NOMO-1 treated with DMSO at 0.1 percent for 48 hours (cell line): ENCODE measurements at regions not wholly inside any gene's neighbourhood (a gene's known extent, or its start where the extent isn't known, plus 50 kb on each side); places are given as distances from the start of the nearest gene placed in this dataset.

ENCODE experiments used
- DNase-seq: peaks from one replicate; lab custom pipeline; 2025; ENCODE audit not compliant: unreplicated experiment; lab: John Stamatoyannopoulos, UW

DNA sequence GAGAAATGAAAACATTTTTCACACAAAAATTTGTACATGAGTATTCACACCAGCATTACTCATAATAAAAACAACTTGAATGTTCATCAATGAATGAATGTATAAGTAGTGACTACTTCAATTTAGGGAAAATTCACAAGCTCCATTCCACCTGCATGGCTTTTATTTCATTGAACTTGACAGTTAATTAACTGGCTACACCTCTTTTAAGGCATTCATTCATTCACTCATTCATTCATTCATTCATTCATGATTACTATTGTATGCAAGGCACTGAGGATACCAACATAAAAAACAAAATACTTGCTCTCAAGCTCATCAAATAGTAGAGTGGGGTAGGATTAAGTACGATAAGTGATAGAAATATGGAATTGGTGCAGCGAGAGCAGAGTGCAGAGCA is 198.3 kb upstream of the DLGAP1 start:
- DNase-seq: no peak

GRCh38 chr18:4641771-4642368 is 186.8 kb upstream of the DLGAP1 start:
- no peak for DNase-seq

DNA sequence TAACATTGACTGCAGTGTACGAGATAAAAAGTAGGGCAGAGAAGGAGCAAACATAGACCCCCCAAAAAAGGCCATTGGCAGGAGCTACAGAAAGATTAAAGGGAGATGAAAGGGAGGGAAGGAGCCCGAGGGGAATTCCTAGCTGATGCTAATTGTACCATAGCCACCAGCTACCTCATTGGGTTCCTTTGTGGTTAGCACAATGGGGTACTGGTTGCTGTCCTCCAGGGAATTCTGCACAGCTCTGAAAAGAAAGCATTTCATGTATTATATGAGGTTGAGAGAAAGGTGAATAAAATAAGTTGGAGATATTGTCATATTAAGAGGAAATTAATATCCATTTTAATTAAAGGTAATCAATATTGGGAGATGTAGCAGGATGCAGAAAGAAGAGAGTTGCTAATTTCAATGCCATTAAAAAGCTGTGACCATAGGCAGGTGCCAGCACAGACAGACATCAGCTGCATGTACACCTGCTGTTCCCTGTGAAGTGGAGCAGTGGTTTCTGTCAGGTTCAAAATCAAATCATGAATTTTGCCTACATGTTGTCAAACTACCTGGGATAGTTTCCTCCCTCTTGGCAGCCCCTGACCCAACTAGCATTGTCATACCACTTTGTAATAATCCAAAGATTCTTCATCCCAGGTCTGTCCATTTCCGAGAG is 185.4 kb upstream of the DLGAP1 start:
- DNase-seq: no peak

DNA sequence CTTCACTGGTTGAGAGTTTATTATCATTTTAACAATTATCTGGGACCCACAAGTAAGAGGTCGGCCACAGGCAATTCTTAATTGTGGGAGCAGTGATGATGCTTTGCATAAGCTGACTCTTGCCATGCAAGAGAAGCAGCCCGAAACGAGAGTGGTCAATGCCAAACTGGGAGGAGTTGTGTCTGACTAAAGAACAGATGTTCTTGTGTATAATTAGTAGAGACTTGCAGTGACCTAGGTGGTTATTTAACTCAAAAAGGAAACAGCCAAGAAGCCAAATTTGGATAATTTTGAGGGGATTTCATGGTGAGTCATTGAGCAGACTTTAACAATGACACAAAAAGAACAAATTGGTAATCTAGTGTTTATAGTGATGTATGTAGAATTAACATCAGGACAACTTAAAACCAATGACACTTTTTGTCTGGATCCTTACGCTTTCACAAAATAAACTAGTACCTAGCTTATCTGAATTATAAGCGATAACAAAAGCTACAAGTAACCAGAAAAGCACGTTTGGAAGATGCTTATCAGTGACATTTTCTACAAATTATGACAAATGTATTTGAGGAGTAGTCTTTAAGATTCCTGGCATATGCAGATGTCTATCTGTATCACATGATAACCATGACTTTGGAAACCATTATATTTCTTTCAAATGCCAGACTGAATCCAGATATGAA is 184.7 kb upstream of the DLGAP1 start:
- DNase-seq: no peak

DNA sequence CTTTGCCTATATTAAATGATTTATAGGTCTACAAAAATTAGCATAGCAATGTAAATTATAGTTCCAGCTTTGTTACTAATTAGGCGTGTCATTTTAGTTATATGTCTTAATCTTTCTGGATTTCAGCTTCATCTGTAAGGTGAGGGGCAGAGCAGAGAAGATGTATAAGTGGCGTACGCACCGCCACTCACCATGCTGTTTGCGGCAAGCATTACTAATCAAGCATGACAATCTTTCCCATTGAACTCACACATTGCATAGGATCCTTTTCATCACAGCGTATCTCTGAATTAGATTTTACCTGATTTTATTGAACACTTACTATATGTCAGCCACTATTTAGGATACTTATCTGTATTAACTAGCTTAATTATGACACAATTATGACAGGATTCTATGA is 183.6 kb upstream of the DLGAP1 start:
- DNase-seq: no peak

DNA sequence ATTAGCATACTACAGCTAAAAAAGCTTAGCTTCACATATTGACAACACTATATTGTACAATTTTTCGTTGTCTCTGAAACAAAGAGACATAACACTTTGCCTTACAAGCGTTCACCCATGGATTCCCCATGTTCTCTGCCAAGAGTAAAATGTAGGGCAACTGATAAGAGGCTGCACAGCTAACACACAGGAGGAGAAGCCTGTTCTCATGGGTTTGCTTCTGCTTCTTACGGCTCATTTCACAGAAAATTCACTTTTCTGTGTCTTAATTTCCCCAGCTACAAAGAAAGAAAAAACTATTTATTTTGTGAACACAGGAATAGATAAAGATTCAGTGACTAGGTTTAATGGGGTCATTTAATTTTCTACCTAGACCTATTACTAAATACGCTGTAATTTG is 182.8 kb upstream of the DLGAP1 start:
- no peak for DNase-seq

- DNase-seq: no peak
Measured at GRCh38 chr18:4636967-4637366, 181.9 kb upstream of the DLGAP1 start.

DNA sequence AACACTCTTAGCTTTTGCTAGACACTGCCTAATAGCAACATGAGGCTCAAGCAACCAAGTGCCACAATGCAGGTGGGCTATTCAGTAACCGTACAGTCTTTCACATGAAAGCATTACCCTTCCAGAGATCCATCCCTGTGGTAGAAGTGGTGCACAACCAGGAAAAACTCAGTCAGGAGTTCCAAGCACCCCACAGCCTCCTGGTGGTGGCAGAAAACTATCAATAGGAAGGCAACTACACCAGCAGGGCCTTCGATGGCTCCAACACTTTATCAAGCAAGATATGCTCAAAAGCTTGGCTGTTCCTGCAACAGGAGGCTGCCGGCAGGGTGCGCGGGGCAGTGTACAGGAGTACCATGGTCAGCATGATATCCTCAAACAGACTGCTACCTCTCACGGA is 176.1 kb upstream of the DLGAP1 start:
- DNase-seq: no peak

- DNase-seq: no peak
Measured at GRCh38 chr18:4605212-4605611, 150.1 kb upstream of the DLGAP1 start.

DNA sequence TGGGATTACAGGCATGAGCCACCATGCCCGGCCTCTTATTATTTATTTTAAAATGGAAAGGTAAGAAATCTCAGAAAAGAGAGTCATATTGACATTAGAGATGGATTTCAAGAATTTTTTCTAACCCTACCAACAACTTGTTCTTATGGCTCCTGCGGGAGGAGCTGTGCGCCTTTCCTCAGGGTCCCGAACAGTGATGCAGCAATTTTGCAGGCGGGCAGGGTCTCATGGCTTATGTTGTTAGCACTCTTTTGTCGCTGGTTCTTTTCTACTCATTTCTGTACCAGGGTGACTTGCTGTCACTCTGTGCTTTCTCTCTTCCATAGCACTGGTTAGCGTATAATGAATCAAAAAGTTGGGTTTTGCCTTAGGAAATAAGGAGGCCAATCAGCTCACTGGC is 148.8 kb upstream of the DLGAP1 start:
- no peak for DNase-seq

DNA sequence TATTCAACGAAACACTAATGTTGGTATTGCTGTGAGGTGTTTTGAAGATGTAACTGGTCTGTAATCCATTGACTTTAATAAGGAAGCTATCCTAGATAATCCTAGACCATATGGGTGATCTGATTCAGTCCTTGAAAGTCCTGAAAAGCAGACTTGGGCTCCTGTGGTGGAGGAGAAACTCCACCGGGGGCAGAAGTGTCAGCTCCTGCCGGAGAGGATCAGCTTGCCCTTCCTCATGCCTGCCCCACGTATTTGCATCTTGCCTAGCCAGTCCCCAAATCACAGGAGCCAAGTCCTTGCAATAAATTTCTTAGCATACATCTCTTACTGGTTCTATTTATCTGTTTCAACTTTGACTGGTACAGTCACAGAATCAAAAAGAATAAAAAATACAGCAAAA is 144.2 kb upstream of the DLGAP1 start:
- DNase-seq: no peak

DNA sequence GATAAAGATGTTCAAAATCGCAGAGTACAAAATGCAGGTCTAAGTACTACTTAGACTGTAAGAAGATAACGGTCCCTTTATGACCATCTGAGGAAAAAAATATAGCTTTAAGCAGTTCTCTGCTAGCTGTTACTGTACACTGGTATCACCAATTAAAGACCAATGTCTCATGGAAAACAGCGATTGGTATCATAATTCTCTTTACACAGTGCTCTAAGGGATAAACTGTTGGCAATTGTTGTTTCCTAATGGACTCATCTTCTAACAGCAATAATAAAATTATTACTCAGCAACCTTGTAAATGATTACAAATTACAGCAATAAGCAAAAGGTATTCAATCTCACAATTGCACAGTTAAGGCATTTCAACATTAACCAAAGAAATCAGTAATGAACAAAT is 142.2 kb upstream of the DLGAP1 start:
- DNase-seq: no peak

DNA sequence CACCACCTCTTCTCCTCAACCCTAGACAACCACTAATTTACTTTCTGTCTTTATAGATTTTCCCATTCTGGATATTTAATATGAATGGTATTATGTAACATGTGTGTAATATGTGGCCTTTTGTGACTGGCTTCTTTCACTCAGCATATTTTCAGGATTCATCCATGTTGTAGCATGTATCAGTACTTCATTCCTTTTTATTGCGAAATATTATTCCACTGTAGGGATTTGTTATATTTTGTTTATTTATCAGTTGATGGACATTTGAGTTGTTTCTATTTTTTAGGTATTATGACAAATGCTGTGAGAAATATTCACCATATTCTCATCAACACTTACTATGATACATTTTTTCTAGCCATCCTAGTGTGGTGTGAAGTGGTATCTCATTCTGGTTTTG is 138.8 kb upstream of the DLGAP1 start:
- no peak for DNase-seq

DNA sequence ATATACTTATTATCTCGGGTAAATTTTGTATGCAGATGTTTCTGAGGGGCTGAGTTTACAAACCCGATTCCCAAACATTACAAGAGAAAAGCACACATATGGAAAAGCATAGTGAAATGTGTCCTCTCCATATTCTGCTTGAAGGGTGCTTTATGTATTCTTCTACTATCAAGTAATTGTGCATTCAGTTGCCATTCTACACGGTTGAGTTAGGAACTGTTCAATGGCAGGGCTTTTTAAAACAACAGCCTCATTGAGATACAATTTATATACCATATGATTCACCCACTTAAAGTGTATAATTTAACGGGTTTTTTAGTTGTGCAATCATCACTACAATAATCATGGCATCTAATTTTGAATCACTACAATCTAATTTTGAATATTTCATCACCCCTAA is 138.4 kb upstream of the DLGAP1 start:
- no peak for DNase-seq

DNA sequence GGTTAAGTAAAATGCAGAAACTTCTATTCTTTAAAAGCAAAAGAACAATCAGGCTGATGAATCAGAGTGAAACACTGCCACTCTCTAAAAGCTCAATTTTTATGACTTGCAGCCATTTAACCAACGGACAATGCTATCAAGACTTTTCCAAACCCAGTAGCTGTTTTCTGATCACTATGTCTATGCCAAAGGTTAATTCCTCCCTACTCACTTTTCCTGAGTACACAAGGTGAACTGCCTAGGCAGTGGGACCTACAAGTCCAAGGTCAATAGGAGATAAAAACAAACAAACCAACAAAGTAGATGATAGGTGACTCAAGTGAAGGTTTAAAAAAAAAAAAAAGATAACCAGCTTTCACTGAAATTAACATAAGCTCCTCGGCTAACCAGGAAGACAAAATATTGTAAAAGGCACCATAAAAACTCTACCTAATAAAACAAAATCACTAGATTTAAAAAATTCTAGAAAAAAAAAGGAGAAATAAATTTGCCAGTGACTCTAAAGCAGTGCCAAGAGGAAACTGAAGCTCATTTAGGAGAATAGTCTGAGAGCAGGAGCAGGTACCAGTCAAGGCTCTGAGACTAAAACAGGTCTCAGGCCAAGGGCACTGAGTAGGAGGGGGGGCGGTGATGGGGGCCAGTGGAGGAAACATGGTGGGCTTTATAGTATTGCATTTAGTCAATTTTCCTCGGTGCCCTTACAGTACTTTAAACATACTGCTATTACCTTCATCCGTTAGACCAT is 134.1 kb upstream of the DLGAP1 start:
- no peak for DNase-seq

- DNase-seq: no peak
Measured at GRCh38 chr18:4587204-4587603, 132.1 kb upstream of the DLGAP1 start.

DNA sequence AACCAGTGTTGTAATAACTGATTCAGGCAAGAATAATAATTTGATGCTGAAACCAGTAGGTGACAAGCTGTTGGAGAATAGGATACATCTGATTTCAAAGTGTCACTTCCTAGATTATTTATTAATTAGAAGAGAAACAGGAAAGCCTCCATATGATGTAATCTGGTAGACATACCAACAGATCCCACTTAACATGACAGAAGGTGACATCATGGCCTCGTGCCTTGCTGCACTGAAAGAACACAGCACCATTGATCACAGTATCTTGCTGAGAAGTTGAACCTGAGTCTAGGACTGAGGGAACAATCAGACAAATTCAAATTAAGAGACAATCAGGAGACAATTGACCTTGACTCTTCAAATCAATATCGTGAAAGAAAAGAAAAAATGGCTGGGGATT is 131.6 kb upstream of the DLGAP1 start:
- no peak for DNase-seq

DNA sequence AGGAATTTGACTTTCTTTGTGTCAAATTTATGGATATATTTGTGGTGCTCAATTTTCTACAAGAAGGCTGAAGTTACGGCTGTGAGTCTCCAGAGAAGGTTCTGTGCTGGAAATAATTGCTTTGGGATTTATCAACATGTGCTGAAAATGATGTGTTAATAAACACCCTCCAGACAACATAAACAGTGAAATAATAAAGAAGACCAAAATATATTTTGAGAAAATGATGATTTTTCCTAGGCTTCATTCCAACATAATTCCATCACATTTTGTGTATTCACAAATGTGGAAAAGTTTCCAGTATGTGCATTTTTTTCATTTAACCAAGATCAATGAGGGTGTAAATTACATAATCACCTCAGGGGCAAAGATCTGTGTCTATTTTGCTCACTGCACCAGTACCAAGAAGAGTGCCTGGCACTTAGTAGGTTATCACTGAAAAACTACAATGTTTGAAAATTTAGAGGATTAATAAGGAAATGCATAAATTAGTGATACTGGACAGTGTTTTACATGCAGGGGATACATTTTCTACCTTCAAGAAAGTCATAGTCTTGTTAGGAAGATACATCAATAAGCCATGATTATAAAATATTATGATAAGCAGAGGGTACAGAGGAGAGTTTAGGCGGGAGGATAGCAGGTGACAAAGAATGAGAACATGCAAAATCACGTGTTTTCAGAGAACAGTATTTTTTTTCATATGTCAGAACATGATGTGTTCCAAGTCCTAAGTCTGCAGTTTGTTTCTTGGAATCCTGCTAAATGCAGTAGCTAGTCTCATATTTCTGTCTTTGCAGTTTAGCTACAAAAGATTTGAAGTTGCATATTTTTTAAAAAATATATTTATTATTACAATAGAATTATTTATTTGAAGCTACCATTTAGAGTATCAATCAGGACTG is 127.6 kb upstream of the DLGAP1 start:
- no peak for DNase-seq

GRCh38 chr18:4581966-4582365 is 126.9 kb upstream of the DLGAP1 start:
- no peak for DNase-seq

DNA sequence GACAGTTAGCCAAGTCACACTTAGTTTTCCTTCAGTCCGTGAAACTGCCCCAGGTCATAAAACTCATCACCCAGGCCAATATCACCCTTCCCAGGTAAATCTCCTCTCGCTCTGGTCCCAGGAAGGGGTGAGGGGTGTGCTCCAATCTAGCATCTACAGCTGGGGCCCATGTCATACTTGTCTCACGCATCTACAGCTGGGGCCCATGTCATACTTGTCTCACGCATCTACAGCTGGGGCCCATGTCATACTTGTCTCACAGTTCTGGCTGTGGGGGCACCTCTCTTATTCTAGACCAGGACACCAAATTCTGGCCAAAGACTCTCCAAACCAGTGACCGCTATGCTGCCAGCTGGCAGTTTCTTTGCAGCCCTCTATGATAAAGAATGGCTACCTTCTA is 123.3 kb upstream of the DLGAP1 start:
- DNase-seq: no peak

DNA sequence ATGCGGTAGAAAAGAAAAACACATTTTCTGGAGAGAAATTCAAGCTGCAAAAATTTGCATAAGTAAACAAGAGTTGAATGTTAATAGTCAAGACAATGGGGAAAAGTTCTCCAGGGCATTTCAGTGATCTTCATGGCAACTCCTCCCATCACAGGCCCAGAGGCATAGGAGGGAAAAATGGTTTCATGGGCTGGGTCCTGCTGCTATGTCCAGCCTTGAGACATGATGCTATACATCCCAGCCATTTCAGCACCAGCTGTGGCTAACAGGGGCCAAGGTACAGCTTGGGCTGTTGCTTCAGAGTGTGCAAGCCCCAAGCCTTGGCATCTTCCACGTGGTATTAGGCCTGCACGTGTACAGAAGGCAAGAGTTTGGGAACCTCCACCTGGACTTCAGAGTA is 118.6 kb upstream of the DLGAP1 start:
- DNase-seq: no peak
